ENCODE measurements at regions not wholly inside any gene's neighbourhood (a gene's known extent, or its start where the extent isn't known, plus 50 kb on each side); places are given as distances from the start of the nearest gene placed in this dataset.

GRCh38 chr16:50476486-50477255 lies 71.5 kb upstream of the NKD1 start:
- no peaks in the 10 kb centered on the region for H3K36me3 Mint-ChIP-seq
- no peak overlapping the region for H3K27ac Mint-ChIP-seq
- ATAC-seq (no peak), DNase-seq (ENCODE audit: low spot score in 2 of 2) (no peak)
- no peak overlapping the region for H3K4me3 Mint-ChIP-seq
- peaks cover 9% of the 10 kb centered on the region for H3K4me1 Mint-ChIP-seq
- no peaks in the 10 kb centered on the region for H3K9me3 Mint-ChIP-seq

- DNase-seq (ENCODE audit: low spot score in 2 of 2), result no peak
- H3K9me3 Mint-ChIP-seq, result no peaks in the 10 kb centered on the region
- no peak for ATAC-seq
- no peak overlapping the region for H3K27ac Mint-ChIP-seq
- H3K4me1 Mint-ChIP-seq, result peaks cover 9% of the 10 kb centered on the region
- H3K4me3 Mint-ChIP-seq, result no peak overlapping the region
- H3K36me3 Mint-ChIP-seq, result no peaks in the 10 kb centered on the region
These were observed 73.0 kb upstream of the NKD1 start for GRCh38 chr16:50475170-50475569.

DNA sequence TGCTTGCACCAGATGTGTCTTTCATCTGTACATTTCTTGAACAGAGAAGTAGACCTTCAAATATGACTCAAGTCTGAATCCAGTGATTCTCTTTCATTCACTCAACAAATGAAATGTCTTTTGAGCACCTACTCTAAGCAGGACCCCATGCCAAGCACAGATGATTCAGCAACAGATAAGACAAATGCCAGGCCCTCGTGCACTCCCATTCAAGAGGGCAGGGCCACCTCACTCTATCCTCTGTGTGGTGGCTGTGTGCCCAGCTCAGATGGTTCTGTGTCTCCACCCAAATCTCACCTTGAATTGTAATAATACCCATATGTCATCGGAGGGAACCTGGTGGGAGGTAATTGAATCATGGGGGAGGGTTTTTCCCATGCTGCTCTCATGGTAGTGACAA lies 74.1 kb upstream of the NKD1 start:
- H3K27ac Mint-ChIP-seq, result no peak overlapping the region

DNA sequence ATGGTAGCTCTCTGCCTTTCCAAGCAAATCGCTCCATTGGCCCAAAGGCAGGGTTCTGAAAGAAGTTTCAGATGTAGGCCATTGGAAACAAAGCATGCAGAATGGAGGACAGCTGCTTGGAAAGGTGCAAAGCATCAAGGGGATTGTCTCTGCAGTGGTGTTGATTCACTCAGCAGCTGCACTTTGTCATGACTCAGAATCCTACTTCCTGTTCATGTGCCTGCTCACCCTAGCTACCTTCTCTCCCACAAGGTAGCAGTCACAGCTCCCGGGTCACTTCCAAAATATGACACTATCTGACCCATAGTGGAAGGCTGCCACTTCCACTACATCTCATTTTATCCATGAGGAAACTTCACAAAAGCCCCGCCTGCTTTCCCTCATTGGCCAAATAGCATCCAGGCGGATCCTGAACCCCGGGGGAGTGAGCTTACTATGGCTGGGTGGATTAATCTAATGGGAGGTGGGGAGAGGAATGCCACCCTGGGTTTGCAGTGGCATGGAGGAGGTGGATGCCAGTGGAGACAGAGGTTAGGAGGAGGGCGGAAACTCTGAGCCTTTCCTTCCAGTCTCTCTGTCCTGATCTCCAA lies 74.7 kb upstream of the NKD1 start:
- no peaks in the 10 kb centered on the region for H3K9me3 Mint-ChIP-seq
- peak; percentile 81 for ATAC-seq
- DNase-seq (ENCODE audit: low spot score in 2 of 2), result no peak
- H3K36me3 Mint-ChIP-seq, result no peaks in the 10 kb centered on the region
- H3K27ac Mint-ChIP-seq, result no peak overlapping the region
- H3K4me3 Mint-ChIP-seq, result no peak overlapping the region
- peaks cover 15% of the 10 kb centered on the region for H3K4me1 Mint-ChIP-seq

More for the DNA sequence above, 74.1 kb upstream of the NKD1 start:
- H3K36me3 Mint-ChIP-seq, result no peaks in the 10 kb centered on the region
- DNase-seq (ENCODE audit: low spot score in 2 of 2) (no peak), ATAC-seq (peak; percentile 61)
- H3K4me3 Mint-ChIP-seq, result no peak overlapping the region
- peaks cover 9% of the 10 kb centered on the region for H3K4me1 Mint-ChIP-seq
- H3K9me3 Mint-ChIP-seq, result no peaks in the 10 kb centered on the region

- H3K4me3 Mint-ChIP-seq, result no peak overlapping the region
- H3K36me3 Mint-ChIP-seq, result no peaks in the 10 kb centered on the region
- ATAC-seq (no peak), DNase-seq (ENCODE audit: low spot score in 2 of 2) (no peak)
- no peaks in the 10 kb centered on the region for H3K9me3 Mint-ChIP-seq
- peaks cover 16% of the 10 kb centered on the region for H3K4me1 Mint-ChIP-seq
- H3K27ac Mint-ChIP-seq, result no peak overlapping the region
These were observed 75.7 kb upstream of the NKD1 start for GRCh38 chr16:50472472-50472871.

GRCh38 chr16:50470687-50471086 lies 77.5 kb upstream of the NKD1 start:
- H3K9me3 Mint-ChIP-seq, result no peaks in the 10 kb centered on the region
- ATAC-seq, result no peak
- no peaks in the 10 kb centered on the region for H3K36me3 Mint-ChIP-seq
- H3K27ac Mint-ChIP-seq, result no peak overlapping the region
- peaks cover 16% of the 10 kb centered on the region for H3K4me1 Mint-ChIP-seq
- H3K4me3 Mint-ChIP-seq, result no peak overlapping the region
- no peak for DNase-seq (ENCODE audit: low spot score in 2 of 2)

DNA sequence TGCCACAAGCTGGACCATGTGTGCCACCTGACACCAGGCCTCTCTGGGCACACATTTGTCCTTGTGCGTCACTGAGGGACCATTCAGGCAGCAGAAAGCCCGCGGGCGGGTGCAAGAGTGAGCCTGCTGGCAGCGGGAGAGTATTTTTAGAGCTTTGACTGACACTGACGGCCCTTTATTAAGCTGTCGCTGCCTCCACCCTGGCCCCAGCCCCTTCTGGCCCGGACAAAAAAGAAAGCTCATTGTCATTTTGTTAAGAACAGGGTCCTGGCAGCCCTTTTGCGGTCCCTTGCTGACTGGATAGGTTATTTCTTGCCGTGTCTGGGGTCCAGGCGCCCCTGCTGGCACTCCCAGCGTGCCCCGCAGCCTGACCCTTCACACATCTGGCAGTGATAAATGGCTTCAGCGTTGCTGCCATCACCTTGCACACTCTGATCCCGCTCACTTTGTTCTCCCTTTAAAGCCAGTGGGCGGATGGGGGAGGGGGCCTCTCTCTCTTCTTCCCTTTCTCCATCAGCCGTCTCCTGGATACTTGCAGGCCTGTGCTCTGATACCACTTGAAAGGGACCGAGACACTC lies 78.4 kb upstream of the NKD1 start:
- H3K9me3 Mint-ChIP-seq, result no peaks in the 10 kb centered on the region
- peaks cover 16% of the 10 kb centered on the region for H3K4me1 Mint-ChIP-seq
- H3K27ac Mint-ChIP-seq, result no peak overlapping the region
- no peak overlapping the region for H3K4me3 Mint-ChIP-seq
- DNase-seq (ENCODE audit: low spot score in 2 of 2) (no peak), ATAC-seq (no peak)
- no peaks in the 10 kb centered on the region for H3K36me3 Mint-ChIP-seq

- DNase-seq (ENCODE audit: low spot score in 2 of 2), result no peak
- Mint-ChIP-seq H3K4me3 (peak overlapping the region; percentile 17), H3K36me3 (no peaks in the 10 kb centered on the region), H3K27ac (no peak overlapping the region), H3K4me1 (peaks cover 16% of the 10 kb centered on the region), H3K9me3 (no peaks in the 10 kb centered on the region)
- ATAC-seq, result no peak
These were observed 79.0 kb upstream of the NKD1 start for GRCh38 chr16:50469121-50469743.

DNA sequence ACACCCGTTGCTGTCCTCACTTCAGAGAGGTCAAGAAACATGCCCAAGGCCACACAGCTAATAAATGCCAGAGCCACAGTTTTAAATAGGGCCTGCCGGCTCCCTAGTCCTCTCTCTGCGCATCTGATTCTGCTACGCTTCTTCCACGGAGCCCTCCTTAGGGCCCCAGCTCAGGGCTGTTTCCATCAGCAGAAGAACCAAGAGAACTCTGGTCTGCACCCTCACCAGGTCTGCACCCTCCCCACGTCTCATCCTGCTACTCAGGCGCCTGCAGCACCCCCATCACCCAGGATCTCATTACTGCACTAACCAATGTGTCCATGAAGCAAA lies 79.5 kb upstream of the NKD1 start:
- H3K4me3 Mint-ChIP-seq, result peak overlapping the region; percentile 17
- H3K27ac Mint-ChIP-seq, result no peak overlapping the region

GRCh38 chr16:50467943-50468748 lies 80.0 kb upstream of the NKD1 start:
- Mint-ChIP-seq H3K9me3 (no peaks in the 10 kb centered on the region), H3K27ac (no peak overlapping the region), H3K36me3 (no peaks in the 10 kb centered on the region), H3K4me3 (peak overlapping the region; percentile 17), H3K4me1 (peaks cover 6% of the 10 kb centered on the region)
- DNase-seq (ENCODE audit: low spot score in 2 of 2) (no peak), ATAC-seq (peak; percentile 27)

More for the DNA sequence above, 79.5 kb upstream of the NKD1 start:
- DNase-seq (ENCODE audit: low spot score in 2 of 2), result no peak
- Mint-ChIP-seq H3K9me3 (no peaks in the 10 kb centered on the region), H3K36me3 (no peaks in the 10 kb centered on the region), H3K4me1 (peaks cover 12% of the 10 kb centered on the region)
- no peak for ATAC-seq

DNA sequence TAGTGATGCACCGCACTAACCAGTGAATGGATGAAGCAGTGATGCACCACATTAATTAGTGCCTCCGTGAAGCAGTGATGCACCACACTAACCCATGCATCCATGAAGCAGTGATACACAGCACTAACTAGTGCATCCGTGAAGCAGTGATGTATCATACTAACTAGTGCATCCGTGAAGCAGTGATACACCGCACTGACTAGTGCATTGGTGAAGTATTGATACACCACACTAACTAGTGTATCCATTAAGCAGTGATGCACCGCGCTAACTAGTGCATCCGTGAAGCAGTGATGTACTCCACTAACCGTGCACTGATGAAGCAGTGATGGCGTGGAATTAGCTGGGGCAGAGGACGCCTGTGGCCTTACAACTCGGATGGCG lies 80.6 kb upstream of the NKD1 start:
- H3K4me1 Mint-ChIP-seq, result peaks cover 6% of the 10 kb centered on the region
- DNase-seq (ENCODE audit: low spot score in 2 of 2), result no peak
- no peak overlapping the region for H3K27ac Mint-ChIP-seq
- H3K36me3 Mint-ChIP-seq, result no peaks in the 10 kb centered on the region
- H3K9me3 Mint-ChIP-seq, result no peaks in the 10 kb centered on the region
- peak overlapping the region; percentile 17 for H3K4me3 Mint-ChIP-seq
- no peak for ATAC-seq

GRCh38 chr16:50466170-50466569 lies 82.0 kb upstream of the NKD1 start:
- DNase-seq (ENCODE audit: low spot score in 2 of 2) (no peak), ATAC-seq (no peak)
- Mint-ChIP-seq H3K4me3 (no peak overlapping the region), H3K27ac (no peak overlapping the region), H3K36me3 (no peaks in the 10 kb centered on the region), H3K4me1 (peaks cover 6% of the 10 kb centered on the region), H3K9me3 (no peaks in the 10 kb centered on the region)

- ATAC-seq (no peak), DNase-seq (ENCODE audit: low spot score in 2 of 2) (no peak)
- Mint-ChIP-seq H3K36me3 (no peaks in the 10 kb centered on the region), H3K27ac (no peak overlapping the region), H3K9me3 (no peaks in the 10 kb centered on the region), H3K4me1 (peaks cover 6% of the 10 kb centered on the region), H3K4me3 (no peak overlapping the region)
These were observed 83.6 kb upstream of the NKD1 start for GRCh38 chr16:50464325-50465290.

DNA sequence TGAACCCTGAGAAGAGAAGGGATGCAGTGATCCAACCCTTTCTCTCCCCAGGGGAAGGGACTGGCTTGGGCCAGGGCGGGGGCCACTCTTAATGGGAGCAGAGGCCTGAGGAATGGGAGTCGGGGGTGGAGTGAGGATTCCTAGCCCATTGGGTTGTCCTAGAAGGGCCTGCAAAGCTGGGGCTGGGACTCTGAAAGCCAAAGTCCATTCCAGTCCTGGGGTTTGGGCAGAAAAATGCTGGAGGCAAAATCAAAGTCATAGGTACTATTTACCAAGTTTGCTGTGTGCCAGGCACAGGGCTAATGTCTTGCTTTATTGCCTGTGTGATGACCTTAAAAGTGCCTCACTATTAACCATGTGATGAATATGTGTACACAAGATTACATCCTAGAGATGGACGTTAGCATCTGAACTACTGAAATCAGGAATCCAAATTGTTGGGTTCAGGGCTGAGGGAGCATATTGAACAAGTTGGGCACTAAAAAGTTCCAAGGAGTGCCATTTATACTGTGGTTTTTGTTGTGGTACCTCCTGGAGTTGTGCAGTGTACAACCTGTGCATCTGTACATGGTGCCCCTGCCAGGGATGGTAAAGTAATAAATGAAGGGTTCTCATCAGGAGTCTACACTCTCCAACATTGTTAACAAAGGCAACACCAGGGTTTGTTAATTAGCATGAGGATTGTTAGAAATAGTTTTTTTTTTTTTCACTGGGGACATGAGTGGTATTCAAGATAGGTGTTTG lies 84.4 kb upstream of the NKD1 start:
- H3K4me3 Mint-ChIP-seq, result no peak overlapping the region
- no peaks in the 10 kb centered on the region for H3K36me3 Mint-ChIP-seq
- peaks cover 4% of the 10 kb centered on the region for H3K4me1 Mint-ChIP-seq
- no peak overlapping the region for H3K27ac Mint-ChIP-seq
- ATAC-seq, result no peak
- no peak for DNase-seq (ENCODE audit: low spot score in 2 of 2)
- no peaks in the 10 kb centered on the region for H3K9me3 Mint-ChIP-seq

Data from stimulated activated effector memory CD8-positive, alpha-beta T cell treated with anti-CD3 and anti-CD28 coated beads, Interleukin-12 subunit alpha, Interleukin-12 subunit beta, amount 100 ng/mL, for 72 hours (primary cell).